ENCODE measurements at regions not wholly inside any gene's neighbourhood (a gene's known extent, or its start where the extent isn't known, plus 50 kb on each side); places are given as distances from the start of the nearest gene placed in this dataset.
A peak's percentile ranks its signal among the peaks of the same experiment; 100 is the strongest.
"Not testable (repeated sequence)": the region's sequence is repeated elsewhere in the genome, so short reads cannot be mapped to it uniquely, and the experiment has no call there.

DNA sequence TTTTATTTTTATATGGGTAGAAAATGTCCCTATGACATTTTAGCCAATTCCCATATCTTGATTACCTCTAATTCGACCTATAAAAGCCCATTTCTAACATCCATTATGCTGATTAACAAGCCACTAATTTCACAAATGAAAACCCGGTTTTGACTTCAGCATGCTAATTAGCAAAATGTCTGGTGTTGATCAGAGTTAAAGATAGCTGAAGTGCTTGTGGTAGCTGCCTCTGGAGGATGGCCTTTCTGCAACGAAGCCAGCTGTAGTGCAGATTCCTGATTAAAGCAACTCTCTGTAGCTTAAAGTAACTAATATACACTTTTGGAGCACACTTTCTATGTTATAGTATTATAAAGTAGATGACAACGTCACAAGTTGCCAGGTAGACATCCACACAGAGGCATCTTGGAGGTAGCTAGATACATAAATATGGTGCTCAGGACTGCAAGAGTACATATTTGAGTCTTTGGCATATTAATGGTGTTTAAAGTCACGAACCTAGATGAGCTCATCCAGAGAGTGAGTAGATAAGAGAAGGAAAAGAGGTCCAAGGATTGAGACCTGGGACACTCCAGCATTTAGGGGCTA, 239.5 kb downstream of the BRINP2 start:
- Mint-ChIP-seq H3K27me3 (no peaks in the 10 kb centered on the region), H3K36me3 (no peaks in the 10 kb centered on the region), H3K9me3 (peaks cover 6 to 15% of the 10 kb centered on the region in 2 donors), H3K4me3 (no peak overlapping the region), H3K4me1 (no peaks in the 10 kb centered on the region), H3K27ac (no peak overlapping the region)
- no peak for DNase-seq
- no peak for ATAC-seq (replicated peaks)

DNA sequence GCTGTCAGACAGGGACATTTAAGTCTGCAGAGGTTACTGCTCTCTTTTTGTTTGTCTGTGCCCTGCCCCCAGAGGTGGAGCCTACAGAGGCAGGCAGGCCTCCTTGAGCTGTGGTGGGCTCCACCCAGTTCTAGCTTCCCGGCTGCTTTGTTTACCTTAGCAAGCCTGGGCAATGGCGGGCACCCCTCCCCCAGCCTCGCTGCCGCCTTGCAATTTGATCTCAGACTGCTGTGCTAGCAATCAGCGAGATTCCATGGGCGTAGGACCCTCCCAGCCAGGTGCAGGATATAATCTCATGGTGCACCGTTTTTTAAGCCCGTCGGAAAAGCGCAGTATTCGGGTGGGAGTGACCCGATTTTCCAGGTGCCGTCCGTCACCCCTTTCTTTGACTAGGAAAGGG, 235.6 kb downstream of the BRINP2 start:
- H3K27me3 Mint-ChIP-seq; ATAC-seq (replicated peaks); DNase-seq; H3K36me3 Mint-ChIP-seq; H3K4me3 Mint-ChIP-seq; H3K27ac Mint-ChIP-seq; H3K4me1 Mint-ChIP-seq: not testable (repeated sequence)
- peaks cover 6 to 17% of the 10 kb centered on the region in 2 donors for H3K9me3 Mint-ChIP-seq

GRCh38 chr1:177392336-177392735, 221.6 kb downstream of the BRINP2 start:
- no peaks in the 10 kb centered on the region for H3K4me1 Mint-ChIP-seq
- H3K36me3 Mint-ChIP-seq = no peaks in the 10 kb centered on the region
- H3K4me3 Mint-ChIP-seq = no peak overlapping the region
- H3K9me3 Mint-ChIP-seq = peaks cover 0 to 6% of the 10 kb centered on the region in 2 donors
- no peak overlapping the region for H3K27ac Mint-ChIP-seq
- no peak for DNase-seq
- no peak for ATAC-seq (replicated peaks)
- peaks cover 0 to 5% of the 10 kb centered on the region in 2 donors for H3K27me3 Mint-ChIP-seq

DNA sequence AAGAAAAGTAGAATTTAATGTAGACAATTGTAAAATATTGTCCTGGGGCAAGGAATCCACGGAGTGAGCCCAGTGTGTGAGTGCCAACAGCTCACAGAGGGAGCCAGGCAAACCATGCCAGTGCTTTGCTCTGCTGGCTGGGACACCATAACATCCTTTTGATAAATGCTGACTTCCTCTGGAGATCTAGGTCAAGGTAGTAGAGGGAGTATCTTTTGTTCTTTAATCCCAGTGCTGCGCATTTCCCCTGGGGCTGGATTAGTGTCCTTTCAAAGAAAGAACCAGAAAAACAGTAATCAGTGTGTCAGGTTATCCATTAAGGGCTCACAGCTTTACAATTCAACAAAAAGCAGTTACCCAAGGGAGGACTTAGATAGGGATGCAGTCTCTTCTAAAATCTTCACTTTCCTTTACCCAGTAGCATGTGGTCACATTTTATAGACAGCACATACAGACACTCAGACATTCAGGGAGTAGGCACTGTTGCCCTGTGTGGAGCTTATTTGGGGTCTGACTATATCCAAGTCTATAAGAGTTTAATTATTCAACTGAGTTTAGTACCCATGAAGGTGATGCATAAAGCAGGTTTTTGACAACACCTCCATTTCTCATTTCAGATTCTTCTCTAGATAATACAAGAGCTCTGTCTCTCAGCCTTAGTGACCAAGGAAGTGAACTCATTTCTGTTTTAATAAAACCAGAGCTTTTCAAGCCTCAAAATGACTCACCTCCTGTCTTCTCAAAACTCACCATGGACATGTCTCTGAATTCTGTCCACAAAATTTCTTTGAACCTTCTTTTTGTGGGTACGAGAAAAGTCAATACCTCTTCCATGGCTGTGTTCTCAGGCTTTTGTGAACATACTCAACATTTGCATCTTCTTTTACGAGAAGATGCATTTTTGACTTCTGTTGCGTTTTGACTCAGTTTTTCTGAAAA, 215.3 kb downstream of the BRINP2 start:
- Mint-ChIP-seq H3K4me1 (no peaks in the 10 kb centered on the region), H3K36me3 (no peaks in the 10 kb centered on the region), H3K27me3 (peaks cover 0 to 5% of the 10 kb centered on the region in 2 donors), H3K27ac (no peak overlapping the region), H3K9me3 (peaks cover 8 to 14% of the 10 kb centered on the region in 2 donors), H3K4me3 (no peak overlapping the region)
- ATAC-seq (replicated peaks) (no peak), DNase-seq (no peak)

DNA sequence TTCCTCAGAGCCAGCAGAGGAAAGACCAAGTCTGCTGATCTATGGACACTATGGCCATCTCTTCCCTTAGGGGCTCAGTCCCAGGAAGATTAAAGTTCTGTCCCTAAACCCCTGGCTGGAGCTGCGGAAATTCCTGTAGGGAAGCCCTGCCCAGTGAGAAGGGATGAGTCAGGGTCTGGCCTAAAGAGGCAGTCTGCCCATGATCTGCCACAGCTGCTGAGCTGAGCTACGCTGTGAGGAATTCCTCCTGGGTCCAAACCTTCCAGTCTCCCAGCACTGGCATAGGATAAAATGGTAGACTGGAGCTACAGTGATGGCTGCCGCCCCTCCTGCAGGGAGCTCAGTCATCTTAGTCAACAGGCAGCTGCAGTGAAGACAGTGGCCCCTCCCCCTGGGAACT, 213.7 kb downstream of the BRINP2 start:
- no peak for ATAC-seq (replicated peaks)
- no peaks in the 10 kb centered on the region for H3K36me3 Mint-ChIP-seq
- no peak for DNase-seq
- no peak overlapping the region for H3K4me3 Mint-ChIP-seq
- H3K4me1 Mint-ChIP-seq = no peaks in the 10 kb centered on the region
- peaks cover 0 to 5% of the 10 kb centered on the region in 2 donors for H3K27me3 Mint-ChIP-seq
- no peak overlapping the region for H3K27ac Mint-ChIP-seq
- H3K9me3 Mint-ChIP-seq = peaks cover 8 to 20% of the 10 kb centered on the region in 2 donors

- no peaks in the 10 kb centered on the region for H3K36me3 Mint-ChIP-seq
- H3K27me3 Mint-ChIP-seq = peaks cover 0 to 5% of the 10 kb centered on the region in 2 donors
- H3K4me3 Mint-ChIP-seq = no peak overlapping the region
- peaks cover 8 to 20% of the 10 kb centered on the region in 2 donors for H3K9me3 Mint-ChIP-seq
- no peak for ATAC-seq (replicated peaks)
- no peaks in the 10 kb centered on the region for H3K4me1 Mint-ChIP-seq
- no peak for DNase-seq
- no peak overlapping the region for H3K27ac Mint-ChIP-seq
Observed at GRCh38 chr1:177383715-177384114, 213.0 kb downstream of the BRINP2 start.

DNA sequence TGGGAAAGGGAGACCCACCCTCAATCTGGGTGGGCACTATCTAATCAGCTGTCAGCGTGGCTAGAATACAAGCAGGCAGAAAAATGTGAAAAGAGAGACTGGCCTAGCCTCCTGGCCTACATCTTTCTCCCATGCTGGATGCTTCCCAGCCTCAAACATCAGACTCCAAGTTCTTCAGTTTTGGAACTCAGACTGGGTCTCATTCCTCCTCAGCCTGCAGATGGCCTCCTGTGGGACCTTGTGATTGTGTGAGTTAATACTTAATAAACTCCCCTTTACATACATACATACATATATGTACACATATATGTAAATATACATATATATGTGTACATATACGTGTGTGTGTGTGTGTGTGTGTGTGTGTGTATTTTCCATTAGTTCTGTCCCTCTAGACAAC, 207.1 kb downstream of the BRINP2 start:
- ATAC-seq (replicated peaks) (no peak), DNase-seq (no peak)
- Mint-ChIP-seq H3K4me3 (no peak overlapping the region), H3K27me3 (no peaks in the 10 kb centered on the region), H3K27ac (no peak overlapping the region), H3K36me3 (no peaks in the 10 kb centered on the region), H3K9me3 (peaks cover 16 to 21% of the 10 kb centered on the region in 2 donors), H3K4me1 (no peaks in the 10 kb centered on the region)

DNA sequence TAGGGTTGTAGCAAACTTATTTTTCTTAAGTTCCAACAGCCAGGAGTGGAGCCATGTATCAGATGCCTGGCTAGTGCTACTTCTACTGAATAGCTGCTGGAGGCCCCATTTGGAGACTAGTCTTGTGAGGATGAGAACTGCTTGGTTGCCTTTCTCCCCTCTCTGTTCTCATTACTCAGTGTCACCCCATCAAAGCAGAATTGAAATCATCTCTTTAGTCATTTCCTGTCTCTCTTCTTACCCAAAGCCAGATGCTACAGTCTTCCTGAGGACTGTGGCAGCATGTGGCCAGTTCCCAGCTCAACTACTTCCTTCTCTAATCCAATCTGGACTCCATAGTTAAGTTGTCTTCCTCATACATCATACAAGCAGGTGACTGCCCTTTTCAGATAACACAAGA, 197.5 kb downstream of the BRINP2 start:
- H3K4me1 Mint-ChIP-seq = no peaks in the 10 kb centered on the region
- H3K27ac Mint-ChIP-seq = no peak overlapping the region
- H3K9me3 Mint-ChIP-seq = peaks cover 0 to 4% of the 10 kb centered on the region in 2 donors
- no peaks in the 10 kb centered on the region for H3K27me3 Mint-ChIP-seq
- no peak for ATAC-seq (replicated peaks)
- DNase-seq = no peak
- H3K4me3 Mint-ChIP-seq = no peak overlapping the region
- H3K36me3 Mint-ChIP-seq = no peaks in the 10 kb centered on the region

GRCh38 chr1:177366091-177366490, 195.3 kb downstream of the BRINP2 start:
- DNase-seq (no peak), ATAC-seq (replicated peaks) (no peak)
- peaks cover 0 to 4% of the 10 kb centered on the region in 2 donors for H3K9me3 Mint-ChIP-seq
- H3K27me3 Mint-ChIP-seq = no peaks in the 10 kb centered on the region
- H3K4me3 Mint-ChIP-seq = no peak overlapping the region
- H3K27ac Mint-ChIP-seq = no peak overlapping the region
- H3K36me3 Mint-ChIP-seq = no peaks in the 10 kb centered on the region
- H3K4me1 Mint-ChIP-seq = no peaks in the 10 kb centered on the region

DNA sequence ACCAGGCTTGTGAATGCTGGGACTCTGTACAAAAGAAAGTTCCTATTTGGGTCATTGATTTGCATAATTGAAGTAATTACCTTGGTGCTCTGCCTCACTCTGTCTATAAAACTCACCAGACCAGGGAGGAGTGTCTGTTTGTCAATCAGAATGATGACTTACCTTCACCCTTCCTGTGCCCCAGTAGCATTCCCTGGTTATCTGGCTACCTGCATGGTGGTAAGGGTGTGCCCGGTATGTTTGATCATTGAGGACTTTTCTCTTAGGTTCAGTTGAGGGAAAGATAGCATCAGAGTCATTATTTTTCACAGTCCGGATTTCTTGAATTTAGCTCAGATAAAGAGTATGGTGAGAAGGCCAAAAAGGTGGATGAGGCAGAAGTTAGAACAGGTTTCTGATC, 190.0 kb downstream of the BRINP2 start:
- Mint-ChIP-seq H3K27me3 (peaks cover 0 to 5% of the 10 kb centered on the region in 2 donors), H3K36me3 (no peaks in the 10 kb centered on the region), H3K4me3 (no peak overlapping the region), H3K9me3 (no peaks in the 10 kb centered on the region), H3K4me1 (no peaks in the 10 kb centered on the region), H3K27ac (no peak overlapping the region)
- DNase-seq (no peak), ATAC-seq (replicated peaks) (no peak)

- H3K27me3 Mint-ChIP-seq = peaks cover 0 to 5% of the 10 kb centered on the region in 2 donors
- DNase-seq (no peak), ATAC-seq (replicated peaks) (no peak)
- no peak overlapping the region for H3K27ac Mint-ChIP-seq
- no peak overlapping the region for H3K4me3 Mint-ChIP-seq
- H3K36me3 Mint-ChIP-seq = no peaks in the 10 kb centered on the region
- H3K9me3 Mint-ChIP-seq = no peaks in the 10 kb centered on the region
- H3K4me1 Mint-ChIP-seq = no peaks in the 10 kb centered on the region
Observed at GRCh38 chr1:177356674-177357435, 186.1 kb downstream of the BRINP2 start.

DNA sequence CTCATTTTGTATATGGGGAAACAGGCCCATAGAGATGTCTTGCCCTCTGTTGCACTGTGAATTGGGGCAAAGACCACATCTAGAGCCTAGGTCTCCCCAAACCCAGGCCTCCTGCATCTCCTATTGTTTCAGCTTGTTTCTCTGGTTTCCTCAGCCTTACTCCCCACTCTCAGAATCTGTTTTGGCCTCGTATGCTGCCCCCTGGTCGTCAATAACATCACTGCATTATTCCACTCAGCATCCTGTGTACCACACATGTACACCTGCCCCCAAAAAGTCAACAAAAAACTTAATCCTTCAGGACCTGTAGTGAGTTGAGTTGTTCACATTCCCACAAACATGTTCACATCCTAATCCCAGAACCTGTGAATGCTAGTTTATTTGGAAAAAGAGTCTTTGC, 184.8 kb downstream of the BRINP2 start:
- Mint-ChIP-seq H3K27ac (no peak overlapping the region), H3K4me1 (no peaks in the 10 kb centered on the region), H3K4me3 (no peak overlapping the region), H3K36me3 (no peaks in the 10 kb centered on the region), H3K9me3 (no peaks in the 10 kb centered on the region), H3K27me3 (peaks cover 0 to 5% of the 10 kb centered on the region in 2 donors)
- no peak for DNase-seq
- peak; percentile 31 to 42 for ATAC-seq (replicated peaks)

- ATAC-seq (replicated peaks) (no peak), DNase-seq (no peak)
- Mint-ChIP-seq H3K4me3 (no peak overlapping the region), H3K27me3 (peaks cover 0 to 5% of the 10 kb centered on the region in 2 donors), H3K9me3 (no peaks in the 10 kb centered on the region), H3K36me3 (no peaks in the 10 kb centered on the region), H3K27ac (no peak overlapping the region), H3K4me1 (no peaks in the 10 kb centered on the region)
Observed at GRCh38 chr1:177354247-177354646, 183.5 kb downstream of the BRINP2 start.

DNA sequence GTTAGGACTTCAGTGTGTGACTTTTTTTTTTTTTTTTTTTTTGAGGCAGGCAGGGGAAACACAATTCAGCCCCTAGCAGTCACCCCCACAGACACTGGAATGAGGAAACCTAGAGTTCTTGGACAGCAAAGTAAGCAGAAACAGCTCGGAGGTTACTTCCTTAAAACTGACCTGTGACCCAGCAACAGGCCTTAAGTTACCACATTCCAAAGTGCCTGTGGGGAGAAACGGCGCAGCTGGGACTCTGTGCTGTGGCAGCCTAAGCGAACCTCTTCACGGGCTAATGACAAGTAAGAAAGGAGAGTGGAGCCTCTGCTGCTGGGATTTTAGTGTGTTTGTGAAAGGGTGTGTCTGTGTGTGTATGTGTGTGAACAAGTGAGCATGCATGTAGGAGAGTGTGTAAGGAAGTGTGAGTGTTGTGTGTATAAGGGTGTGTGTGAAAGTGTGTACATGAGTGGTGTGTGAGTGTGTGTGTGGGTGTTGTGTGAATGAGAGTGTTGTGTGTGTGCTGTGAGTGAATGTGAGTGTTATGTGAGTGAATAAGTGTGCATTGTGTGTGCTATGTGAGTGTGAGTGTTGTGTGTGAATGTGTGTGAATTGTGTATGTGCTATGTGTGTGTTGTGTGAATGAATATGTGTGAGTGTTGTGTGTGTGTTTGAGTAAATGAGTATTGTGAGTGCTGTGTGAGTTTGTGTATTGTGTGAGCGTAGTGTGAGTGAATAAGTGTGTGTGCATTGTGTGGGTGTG, 180.8 kb downstream of the BRINP2 start:
- ATAC-seq (replicated peaks) = no peak
- DNase-seq = no peak
- Mint-ChIP-seq H3K4me1 (no peaks in the 10 kb centered on the region), H3K36me3 (no peaks in the 10 kb centered on the region), H3K4me3 (no peak overlapping the region), H3K27ac (no peak overlapping the region), H3K27me3 (no peaks in the 10 kb centered on the region), H3K9me3 (no peaks in the 10 kb centered on the region)
